Kidney tubule cell (primary cell): ENCODE measurements at regions not wholly inside any gene's neighbourhood (a gene's known extent, or its start where the extent isn't known, plus 50 kb on each side); places are given as distances from the start of the nearest gene placed in this dataset.
A peak's percentile ranks its signal among the peaks of the same experiment; 100 is the strongest.
"Not testable (repeated sequence)": the region's sequence is repeated elsewhere in the genome, so short reads cannot be mapped to it uniquely, and the experiment has no call there.

Source experiments
- DNase-seq: peaks from one replicate; pipeline ENCODE4 v3.0.0-alpha.2; 2018; ENCODE audit warnings: low spot score

GRCh38 chr5:17365811-17366138 is 132.3 kb upstream of the TAF11L2 start:
- no peak for DNase-seq

GRCh38 chr5:17367256-17367840 is 130.7 kb upstream of the TAF11L2 start:
- no peak for DNase-seq

- no peak for DNase-seq
Measured at GRCh38 chr5:17370651-17371050, 127.4 kb upstream of the TAF11L2 start.

- no peak for DNase-seq
Measured at GRCh38 chr5:17373406-17373805, 124.6 kb upstream of the TAF11L2 start.

DNA sequence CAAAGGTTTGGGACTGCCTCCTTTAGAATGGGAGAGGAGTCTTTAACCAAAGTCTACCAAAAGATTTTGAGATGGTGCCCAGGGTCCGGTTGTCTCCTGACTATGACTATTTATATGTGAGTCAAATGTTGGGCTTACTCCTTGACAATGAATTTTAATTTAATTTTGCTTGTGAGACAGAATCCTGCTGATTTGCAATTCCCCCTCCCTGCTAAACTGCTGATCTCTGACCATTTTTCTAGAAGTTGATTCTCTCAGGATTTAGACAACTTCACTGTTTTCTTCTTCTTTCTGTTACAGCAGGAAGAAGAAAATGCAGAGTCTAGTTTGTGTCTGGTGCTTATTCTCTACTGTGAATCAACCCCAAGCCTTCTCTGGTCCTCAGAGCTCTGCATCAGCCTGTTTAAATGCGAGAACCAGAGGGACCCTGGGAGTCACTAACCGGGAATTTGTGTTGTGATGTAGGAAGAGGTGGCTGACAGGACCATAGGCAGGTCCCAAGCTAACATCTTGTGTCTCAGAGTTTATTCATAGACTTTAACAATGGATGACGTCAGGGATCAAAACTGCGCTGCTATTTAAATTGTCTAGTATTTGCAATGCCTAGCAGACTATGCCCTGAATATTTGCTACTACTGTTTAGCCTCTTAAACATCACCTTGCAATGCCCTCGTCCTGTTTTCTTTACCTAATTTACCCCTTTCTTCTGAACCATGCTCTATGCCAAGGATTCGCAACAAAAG is 124.0 kb upstream of the TAF11L2 start:
- no peak for DNase-seq

GRCh38 chr5:17374973-17375742 is 122.9 kb upstream of the TAF11L2 start:
- DNase-seq: peak; percentile 29

DNA sequence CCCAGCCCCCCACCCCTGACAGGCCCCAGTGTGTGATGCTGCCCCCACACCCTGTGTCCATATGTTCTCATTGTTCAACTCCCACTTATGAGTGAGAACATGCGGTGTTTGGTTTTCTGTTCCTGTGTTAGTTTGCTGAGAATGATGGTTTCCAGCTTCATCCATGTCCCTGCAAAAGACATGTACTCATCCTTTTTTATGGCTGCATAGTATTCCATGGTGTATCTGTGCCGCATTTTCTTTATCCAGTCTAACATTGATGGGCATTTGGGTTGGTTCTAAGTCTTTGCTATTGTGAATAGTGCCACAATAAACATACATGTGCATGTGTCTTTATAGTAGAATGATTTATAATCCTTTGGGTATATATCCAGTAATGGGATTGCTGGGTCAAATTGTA is 122.1 kb upstream of the TAF11L2 start:
- DNase-seq: not testable (repeated sequence)

DNA sequence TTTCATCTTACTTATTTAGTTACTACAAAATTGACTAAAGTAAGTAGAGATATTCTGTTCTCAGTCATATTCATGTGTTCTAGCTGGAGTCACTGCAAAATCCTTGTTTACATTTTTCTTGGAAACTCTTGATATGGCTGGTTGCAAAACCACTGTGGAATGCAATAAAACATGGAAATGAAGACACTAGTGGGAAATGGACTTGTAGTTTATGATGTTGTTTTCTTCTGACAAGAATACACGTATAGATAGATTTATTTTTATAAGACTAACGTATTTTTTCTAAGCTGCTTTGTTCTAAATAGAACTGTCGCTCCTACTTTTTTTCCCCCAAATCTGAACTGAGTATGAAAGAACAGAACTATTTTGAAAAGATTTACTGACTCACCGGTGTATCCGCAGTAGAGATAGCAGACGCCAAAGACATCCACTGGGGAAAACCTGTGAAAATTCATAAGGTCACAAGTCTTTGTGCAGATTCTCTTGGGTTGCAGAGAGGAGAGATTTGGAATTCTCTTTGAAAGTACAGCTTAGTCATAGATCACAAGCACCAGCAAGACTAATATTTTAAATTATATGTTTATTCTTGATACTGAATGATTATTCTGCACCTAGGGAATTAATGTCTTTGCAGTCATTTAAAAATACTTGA is 119.6 kb upstream of the TAF11L2 start:
- no peak for DNase-seq

DNA sequence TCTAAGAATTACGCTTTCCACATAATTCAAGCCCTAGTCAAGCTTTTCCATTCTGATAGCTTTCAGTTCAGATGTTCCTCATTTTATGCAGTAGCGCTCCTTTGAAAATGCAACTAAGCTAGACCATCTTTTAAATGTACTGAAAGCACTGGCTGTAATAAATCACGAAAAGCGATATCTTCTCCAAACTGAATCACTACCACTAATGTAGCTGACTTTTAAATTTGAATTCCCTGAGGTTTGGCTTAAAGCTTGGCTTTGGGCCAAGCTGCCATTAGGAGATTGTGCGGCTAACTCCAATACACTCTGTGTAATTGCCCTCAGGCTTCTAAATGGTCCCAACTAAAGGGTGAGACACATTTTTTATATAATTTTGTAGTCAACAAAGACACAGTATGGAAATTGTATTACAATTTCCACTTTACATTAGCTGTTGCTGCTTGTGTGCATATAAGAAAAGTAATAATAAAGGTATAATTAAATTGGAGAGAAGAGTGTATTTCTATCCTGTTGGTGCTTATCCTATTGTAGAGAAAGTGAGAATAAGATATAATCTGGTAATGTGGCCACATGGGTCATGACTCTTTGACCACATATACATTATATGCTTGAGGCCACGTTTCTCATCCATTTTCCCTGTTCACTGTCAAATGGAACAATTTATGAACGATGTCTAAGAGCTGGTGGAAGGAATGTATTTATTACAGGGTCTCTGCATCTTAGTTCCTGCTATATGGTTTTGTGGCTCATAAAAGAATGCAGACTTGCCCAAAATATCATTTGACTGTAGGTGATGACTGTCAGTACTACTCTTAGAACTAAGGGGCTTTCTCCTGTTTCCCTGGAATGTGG is 118.7 kb upstream of the TAF11L2 start:
- DNase-seq: no peak

- DNase-seq: no peak
Measured at GRCh38 chr5:17381932-17382331, 116.1 kb upstream of the TAF11L2 start.

DNA sequence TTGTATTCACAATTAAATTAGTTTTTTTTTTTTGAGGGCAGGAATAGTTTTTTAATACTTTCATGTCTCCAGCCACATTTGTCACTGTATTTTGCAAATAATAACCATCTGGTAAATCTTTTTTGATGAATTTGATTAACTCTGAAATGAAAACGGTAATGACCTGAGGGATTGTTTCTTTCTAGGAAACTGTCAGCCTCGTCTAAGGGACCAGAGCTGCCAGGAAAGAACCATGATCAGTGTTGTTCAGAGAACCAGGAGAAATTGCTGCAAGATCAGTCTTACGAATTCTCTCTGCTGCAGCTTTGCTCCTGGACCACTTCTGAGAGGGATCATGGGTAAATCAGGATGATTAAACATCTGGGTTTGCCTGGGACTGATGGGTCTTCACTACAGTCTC is 114.5 kb upstream of the TAF11L2 start:
- no peak for DNase-seq

DNA sequence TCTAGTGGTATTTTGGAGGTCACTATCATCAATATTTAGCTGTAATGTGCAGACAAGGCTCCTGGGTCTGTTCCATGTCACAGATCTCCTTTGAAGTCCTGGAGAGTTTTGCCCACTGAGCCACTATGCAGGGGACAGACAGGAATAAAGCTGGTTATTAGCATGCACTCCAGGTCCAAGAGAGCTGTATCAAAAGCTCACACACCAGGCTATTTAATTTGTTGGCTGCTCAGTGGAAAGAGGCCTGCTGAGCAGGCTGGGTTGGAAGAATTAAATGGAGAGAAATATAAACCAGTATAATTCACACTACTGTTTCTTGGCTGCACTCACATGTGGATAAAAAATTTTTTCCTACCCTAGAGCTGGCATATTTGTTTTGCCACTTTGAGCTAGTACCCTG is 113.8 kb upstream of the TAF11L2 start:
- no peak for DNase-seq

DNA sequence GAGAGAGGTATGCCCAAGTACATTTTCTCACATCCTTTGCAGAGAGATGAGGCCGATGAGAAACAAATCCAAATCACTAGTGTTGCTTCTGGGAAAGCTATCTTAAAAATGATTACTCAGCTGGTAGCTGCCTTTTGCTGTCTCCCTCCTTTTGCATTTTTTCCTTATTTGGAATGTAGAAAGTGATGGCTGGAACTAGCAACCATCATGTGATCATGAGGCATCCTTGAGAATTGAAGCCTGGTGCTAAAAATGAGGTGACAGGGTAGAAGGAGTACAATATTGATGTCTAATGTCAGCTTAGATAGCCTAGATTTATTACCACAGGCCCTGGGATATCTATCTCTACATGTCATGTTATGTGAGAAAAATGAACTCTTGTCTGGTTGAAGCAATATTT is 109.3 kb upstream of the TAF11L2 start:
- DNase-seq: no peak

DNA sequence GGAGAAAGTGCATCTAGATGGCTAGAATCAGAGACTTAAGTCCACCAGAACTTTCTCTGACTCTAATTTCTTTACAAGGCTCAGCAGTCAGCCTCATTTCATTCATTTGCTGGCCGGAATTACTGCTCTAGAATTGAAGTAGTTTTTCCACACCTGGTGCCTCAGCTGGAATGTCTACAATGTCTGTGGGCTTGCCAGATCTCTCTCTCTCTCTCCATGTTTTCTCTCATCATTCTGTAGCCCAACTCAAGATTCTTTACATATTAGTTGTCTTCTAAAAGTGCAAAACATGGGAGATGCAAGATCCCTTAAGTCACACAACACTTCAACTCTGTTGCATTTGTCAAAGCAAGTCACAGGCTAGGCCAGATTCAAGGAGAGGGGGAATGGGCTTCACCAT is 103.9 kb upstream of the TAF11L2 start:
- no peak for DNase-seq

DNA sequence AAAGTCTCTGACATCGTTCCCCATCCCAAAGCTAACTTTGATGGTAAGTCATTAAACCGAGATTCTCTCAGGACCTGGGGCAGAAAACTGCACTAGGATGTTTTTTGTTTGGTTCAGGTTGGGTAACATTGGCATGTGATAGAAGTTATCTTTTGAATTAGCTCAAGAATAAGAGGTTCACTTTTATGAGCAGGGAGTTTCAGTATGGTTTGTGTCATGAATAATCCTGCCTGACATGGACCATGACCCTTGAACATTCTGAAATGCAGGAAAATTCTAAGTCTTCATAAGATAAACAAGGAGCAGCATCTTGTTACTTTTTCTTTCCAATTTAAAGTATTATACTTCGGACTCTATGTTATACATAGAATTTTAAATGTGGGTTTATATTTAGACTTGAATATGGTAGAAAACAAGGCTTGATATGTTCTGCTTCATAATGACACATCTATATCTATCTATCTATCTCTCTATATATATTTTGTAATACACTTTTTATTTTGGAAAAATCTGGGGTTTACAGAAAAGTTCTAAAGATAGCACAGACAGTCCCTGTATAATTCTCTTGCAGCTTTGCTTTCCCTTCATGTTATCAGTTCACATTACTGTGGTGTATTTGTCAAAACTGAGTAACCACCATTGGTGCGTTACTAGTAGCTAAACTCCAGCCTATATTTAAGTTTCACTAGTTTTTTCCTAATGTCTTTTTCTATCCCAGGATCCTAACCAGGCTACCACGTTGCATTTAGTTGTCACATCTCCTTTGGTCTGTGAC is 102.7 kb upstream of the TAF11L2 start:
- no peak for DNase-seq

DNA sequence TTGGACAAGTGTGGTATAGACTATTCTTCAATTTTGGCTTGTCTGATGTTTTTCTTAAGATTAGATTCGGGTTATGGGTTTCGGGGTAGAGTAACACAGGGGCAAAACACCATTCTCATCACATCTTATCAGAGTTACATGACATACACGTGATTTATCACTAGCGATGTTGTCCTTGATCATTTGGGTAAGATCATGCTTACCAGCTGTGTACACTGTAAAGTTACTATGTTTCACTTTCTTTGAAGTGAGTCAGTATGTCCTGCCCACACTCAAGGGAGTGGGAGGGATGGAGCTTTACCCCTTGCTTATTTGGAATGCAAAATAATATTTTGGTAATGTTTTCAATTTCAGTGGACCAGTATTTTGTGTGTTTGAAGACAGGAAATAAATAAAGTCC is 101.8 kb upstream of the TAF11L2 start:
- no peak for DNase-seq

GRCh38 chr5:17398431-17398830 is 99.6 kb upstream of the TAF11L2 start:
- peak; percentile 75 for DNase-seq

DNA sequence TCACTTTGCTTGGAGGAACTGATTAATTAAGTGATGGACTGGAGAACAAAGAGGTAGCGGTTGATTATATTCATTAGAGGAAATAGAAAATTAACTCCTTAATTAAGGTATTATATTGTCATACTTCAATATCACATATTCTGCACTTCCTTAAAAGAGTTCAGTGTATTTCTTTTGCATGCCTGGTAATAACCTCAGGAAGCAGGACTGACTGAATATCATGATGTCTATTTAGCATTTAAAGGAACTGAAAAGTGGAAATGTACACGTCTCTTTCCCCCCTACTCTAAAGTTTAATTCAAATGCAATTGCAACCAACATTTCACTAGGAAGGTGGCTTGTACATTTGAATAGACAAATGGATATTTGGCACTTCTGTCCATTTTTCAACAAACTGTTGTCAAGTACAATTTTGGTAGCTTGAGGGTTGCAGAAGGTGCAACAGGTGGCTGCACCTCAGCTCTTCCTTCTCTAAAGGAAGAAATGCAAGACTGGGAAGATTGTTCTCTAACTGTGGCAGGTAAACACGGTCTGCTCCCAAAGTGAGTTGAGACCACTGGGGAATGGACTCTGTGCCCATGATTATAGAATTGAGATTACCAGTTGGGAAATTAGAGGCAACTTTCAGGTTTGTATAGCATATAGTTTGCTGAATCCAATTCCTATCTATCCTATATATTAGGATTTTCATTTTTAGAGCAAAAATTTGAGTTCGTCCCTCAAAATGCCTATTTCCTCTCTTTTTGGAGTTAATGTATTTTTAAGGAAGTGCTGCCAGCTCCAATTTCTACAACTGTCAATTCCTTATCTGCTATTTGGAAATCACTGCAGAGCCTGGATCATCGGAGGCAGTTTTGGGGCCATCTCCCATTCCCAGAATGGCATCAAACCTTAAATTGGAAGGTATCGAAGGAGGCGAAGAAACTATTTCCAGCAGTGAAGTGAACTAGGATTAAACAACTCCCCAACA is 98.9 kb upstream of the TAF11L2 start:
- DNase-seq: no peak

GRCh38 chr5:17399931-17400330 is 98.1 kb upstream of the TAF11L2 start:
- no peak for DNase-seq
